Chondrocyte (in vitro differentiated cells): ENCODE measurements at regions not wholly inside any gene's neighbourhood (a gene's known extent, or its start where the extent isn't known, plus 50 kb on each side); places are given as distances from the start of the nearest gene placed in this dataset.
"Not testable (repeated sequence)": the region's sequence is repeated elsewhere in the genome, so short reads cannot be mapped to it uniquely, and the experiment has no call there.

Source experiments
- DNase-seq: peaks from one replicate; pipeline ENCODE4 v3.0.0; 2021; ENCODE audit warnings: mixed read lengths, low spot score
- H3K27ac Mint-ChIP-seq: one replicate; pipeline ENCODE4 v1.8.0; 2021; ENCODE audit warnings: mild to moderate bottlenecking, moderate library complexity, mixed read lengths; ENCODE audit not compliant: unreplicated experiment
- H3K27me3 Mint-ChIP-seq: 2 replicates; pipeline ENCODE4 v1.8.0; 2021; ENCODE audit warnings: low read depth, mixed read lengths
- H3K36me3 Mint-ChIP-seq: 2 replicates; pipeline ENCODE4 v1.8.0; 2021; ENCODE audit warnings: low read depth, mixed read lengths
- H3K4me1 Mint-ChIP-seq: 2 replicates; pipeline ENCODE4 v1.8.0; 2021; ENCODE audit warnings: low read depth, mild to moderate bottlenecking, mixed read lengths
- H3K4me3 Mint-ChIP-seq: one replicate; pipeline ENCODE4 v1.8.0; 2021; ENCODE audit warnings: mild to moderate bottlenecking, moderate library complexity, mixed read lengths; ENCODE audit not compliant: unreplicated experiment
- H3K9me3 Mint-ChIP-seq: 2 replicates; pipeline ENCODE4 v1.8.0; 2021; ENCODE audit warnings: low read depth, mixed read lengths
- TF ChIP-seq, protein P1 (sequence below): fragments of 200-600 bp; sonication (generic); IDR thresholded peaks from 2 replicates; pipeline ENCODE4 v1.5.0; 2021; ENCODE audit warnings: antibody characterized with exemption, mild to moderate bottlenecking, moderate library complexity

DNA sequence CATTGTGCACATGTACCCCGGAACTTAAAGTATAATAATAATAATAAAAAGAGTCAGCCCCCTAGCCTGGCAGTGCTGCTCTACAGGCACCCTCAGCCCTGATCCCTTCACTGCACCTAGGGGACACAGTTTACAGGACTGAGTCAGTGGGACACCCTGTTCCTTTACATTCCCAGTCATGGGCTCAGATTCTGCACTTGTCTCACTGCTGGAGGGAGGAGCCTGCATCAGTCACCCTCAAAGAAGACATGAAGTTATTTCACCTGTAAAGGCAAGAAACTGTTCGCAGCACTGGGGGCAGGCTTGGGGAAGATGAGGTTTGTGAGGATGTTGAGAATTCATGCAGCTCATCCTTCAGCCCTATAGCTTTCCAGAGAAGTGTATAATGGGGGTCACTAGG lies 50.7 kb upstream of the VPREB1 start:
- Mint-ChIP-seq H3K27ac (no peak overlapping the region), H3K36me3 (peaks cover 4% of the 10 kb centered on the region), H3K4me3 (no peak overlapping the region), H3K9me3 (peaks cover 8% of the 10 kb centered on the region), H3K4me1 (no peaks in the 10 kb centered on the region), H3K27me3 (peaks cover 67% of the 10 kb centered on the region)
- TF ChIP-seq, protein P1, sequence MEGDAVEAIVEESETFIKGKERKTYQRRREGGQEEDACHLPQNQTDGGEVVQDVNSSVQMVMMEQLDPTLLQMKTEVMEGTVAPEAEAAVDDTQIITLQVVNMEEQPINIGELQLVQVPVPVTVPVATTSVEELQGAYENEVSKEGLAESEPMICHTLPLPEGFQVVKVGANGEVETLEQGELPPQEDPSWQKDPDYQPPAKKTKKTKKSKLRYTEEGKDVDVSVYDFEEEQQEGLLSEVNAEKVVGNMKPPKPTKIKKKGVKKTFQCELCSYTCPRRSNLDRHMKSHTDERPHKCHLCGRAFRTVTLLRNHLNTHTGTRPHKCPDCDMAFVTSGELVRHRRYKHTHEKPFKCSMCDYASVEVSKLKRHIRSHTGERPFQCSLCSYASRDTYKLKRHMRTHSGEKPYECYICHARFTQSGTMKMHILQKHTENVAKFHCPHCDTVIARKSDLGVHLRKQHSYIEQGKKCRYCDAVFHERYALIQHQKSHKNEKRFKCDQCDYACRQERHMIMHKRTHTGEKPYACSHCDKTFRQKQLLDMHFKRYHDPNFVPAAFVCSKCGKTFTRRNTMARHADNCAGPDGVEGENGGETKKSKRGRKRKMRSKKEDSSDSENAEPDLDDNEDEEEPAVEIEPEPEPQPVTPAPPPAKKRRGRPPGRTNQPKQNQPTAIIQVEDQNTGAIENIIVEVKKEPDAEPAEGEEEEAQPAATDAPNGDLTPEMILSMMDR = no peak
- no peak for DNase-seq

DNA sequence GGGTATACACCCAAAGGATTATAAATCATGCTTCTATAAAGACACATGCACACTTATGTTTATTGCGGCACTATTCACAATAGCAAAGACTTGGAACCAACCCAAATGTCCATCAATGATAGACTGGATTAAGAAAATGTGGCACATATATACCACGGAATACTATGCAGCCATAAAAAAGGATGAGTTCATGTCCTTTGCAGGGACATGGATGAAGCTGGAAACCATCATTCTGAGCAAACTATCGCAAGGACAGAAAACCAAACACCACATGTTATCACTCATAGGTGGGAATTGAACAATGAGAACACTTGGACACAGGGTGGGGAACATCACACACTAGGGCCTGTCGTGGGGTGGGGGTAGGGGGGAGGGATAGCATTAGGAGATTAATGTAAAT lies 51.1 kb upstream of the VPREB1 start:
- not testable (repeated sequence) for H3K27ac Mint-ChIP-seq, H3K4me3 Mint-ChIP-seq, H3K4me1 Mint-ChIP-seq, H3K36me3 Mint-ChIP-seq, DNase-seq, H3K9me3 Mint-ChIP-seq
- peaks cover 63% of the 10 kb centered on the region for H3K27me3 Mint-ChIP-seq

DNA sequence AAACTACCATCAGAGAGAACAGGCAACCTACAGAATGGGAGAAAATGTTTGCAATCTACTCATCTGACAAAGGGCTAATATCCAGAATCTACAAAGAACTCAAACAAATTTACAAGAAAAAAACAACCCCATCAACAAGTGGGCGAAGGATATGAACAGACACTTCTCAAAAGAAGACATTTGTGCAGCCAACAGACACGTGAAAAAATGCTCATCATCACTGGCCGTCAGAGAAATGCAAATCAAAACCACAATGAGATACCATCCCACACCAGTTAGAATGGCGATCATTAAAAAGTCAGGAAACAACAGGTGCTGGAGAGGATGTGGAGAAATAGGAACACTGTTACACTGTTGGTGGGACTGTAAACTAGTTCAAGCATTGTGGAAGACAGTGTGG lies 51.6 kb upstream of the VPREB1 start:
- peaks cover 60% of the 10 kb centered on the region for H3K27me3 Mint-ChIP-seq
- H3K4me1 Mint-ChIP-seq, H3K9me3 Mint-ChIP-seq, H3K36me3 Mint-ChIP-seq, H3K27ac Mint-ChIP-seq, H3K4me3 Mint-ChIP-seq, DNase-seq: not testable (repeated sequence)

DNA sequence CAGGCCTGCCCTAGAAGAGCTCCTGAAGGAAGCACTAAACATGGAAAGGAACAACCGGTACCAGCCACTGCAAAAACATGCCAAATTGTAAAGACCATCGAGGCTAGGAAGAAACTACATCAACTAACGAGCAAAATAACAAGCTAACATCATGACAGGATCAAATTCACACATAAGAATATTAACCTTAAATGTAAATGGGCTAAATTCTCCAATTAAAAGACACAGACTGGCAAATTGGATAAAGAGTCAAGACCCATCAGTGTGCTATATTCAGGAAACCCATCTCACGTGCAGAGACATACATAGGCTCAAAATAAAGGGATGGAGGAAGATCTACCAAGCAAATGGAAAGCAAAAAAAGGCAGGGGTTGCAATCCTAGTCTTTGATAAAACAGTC lies 54.8 kb upstream of the VPREB1 start:
- not testable (repeated sequence) for H3K4me3 Mint-ChIP-seq, H3K36me3 Mint-ChIP-seq, H3K9me3 Mint-ChIP-seq, H3K4me1 Mint-ChIP-seq, DNase-seq, H3K27ac Mint-ChIP-seq
- peaks cover 50% of the 10 kb centered on the region for H3K27me3 Mint-ChIP-seq

DNA sequence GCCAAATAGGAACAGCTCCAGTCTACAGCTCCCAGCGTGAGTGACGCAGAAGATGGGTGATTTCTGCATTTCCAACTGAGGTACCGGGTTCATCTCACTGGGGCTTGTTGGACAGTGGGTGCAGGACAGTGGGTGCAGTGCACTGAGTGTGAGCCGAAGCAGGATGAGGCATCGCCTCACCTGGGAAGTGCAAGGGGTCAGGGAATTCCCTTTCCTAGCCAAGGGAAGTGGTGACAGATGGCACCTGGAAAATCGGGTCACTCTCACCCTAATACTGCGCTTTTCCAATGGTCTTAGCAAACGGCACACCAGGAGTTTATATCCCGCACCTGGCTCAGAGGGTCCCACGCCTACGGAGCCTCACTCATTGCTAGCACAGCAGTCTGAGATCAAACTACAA lies 56.7 kb upstream of the VPREB1 start:
- not testable (repeated sequence) for H3K4me1 Mint-ChIP-seq, H3K4me3 Mint-ChIP-seq, H3K9me3 Mint-ChIP-seq, H3K36me3 Mint-ChIP-seq, H3K27ac Mint-ChIP-seq, DNase-seq
- peaks cover 55% of the 10 kb centered on the region for H3K27me3 Mint-ChIP-seq

DNA sequence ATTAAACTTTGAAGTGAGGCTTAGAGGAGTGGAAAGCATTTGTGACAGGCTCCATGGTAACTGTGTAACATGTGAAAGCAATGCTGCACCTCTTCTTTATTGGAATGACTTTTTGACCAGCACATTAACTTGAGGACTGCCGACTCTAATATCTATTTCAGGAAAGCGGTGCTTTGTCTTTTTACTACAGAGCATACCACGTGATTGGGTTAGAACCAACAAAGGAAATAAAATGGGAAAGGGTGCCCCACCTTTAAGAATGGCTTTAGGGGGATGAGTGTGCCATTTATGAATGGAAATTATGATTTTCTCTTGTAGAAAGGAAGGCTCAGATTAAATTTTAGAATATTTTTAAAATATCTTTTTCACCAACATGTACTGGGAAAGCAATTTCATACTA lies 57.3 kb upstream of the VPREB1 start:
- Mint-ChIP-seq H3K4me3 (no peak overlapping the region), H3K36me3 (peaks cover 4% of the 10 kb centered on the region), H3K9me3 (peaks cover 6% of the 10 kb centered on the region), H3K4me1 (no peaks in the 10 kb centered on the region), H3K27me3 (peaks cover 59% of the 10 kb centered on the region), H3K27ac (no peak overlapping the region)
- TF ChIP-seq, protein P1 = no peak
- no peak for DNase-seq

DNA sequence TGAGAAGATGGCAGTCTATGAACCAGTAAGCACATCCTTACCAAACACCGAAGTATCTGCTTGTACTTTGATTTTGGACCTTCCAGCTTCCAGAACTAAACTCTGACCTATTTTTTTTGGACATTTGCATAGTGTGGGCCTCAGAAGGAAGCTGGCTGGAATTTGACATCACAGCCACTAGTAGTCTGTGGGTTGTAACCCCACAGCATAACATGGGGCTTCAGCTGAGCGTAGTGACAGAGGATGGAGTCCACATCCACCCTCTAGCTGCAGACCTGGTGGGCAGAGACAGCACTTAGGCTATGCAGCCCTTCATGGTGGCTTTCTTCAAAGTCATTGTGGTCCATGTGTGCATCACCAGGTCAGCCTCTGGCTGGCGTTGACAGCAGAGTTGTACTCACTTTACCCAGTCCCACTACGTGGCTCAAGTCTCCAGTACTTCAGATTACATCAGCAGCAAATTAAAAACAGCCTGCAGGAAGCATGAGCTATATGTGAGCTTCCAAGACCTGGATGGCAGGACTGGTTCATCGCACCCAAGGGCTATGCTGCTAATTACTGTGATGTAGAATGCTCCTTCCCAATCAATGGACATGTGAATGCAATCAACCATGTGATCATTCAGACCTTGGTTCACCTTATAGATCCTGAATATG lies 58.6 kb upstream of the VPREB1 start:
- no peaks in the 10 kb centered on the region for H3K4me1 Mint-ChIP-seq
- H3K4me3 Mint-ChIP-seq = no peak overlapping the region
- peaks cover 5% of the 10 kb centered on the region for H3K9me3 Mint-ChIP-seq
- TF ChIP-seq, protein P1 = no peak
- peaks cover 59% of the 10 kb centered on the region for H3K27me3 Mint-ChIP-seq
- DNase-seq = no peak
- H3K36me3 Mint-ChIP-seq = peaks cover 4% of the 10 kb centered on the region
- no peak overlapping the region for H3K27ac Mint-ChIP-seq
